H9 (cell line): ENCODE measurements at regions not wholly inside any gene's neighbourhood (a gene's known extent, or its start where the extent isn't known, plus 50 kb on each side); places are given as distances from the start of the nearest gene placed in this dataset.

ENCODE experiments used
- DNase-seq: peaks from one replicate; pipeline ENCODE4 v3.0.0-alpha.2; 2017
- H2AFZ ChIP-seq: one replicate; pipeline ENCODE4 v1.6.1; 2013; ENCODE audit warnings: mild to moderate bottlenecking, low read length, control low read depth, moderate library complexity
- H2AK5ac ChIP-seq: 2 replicates; pipeline ENCODE4 v1.6.1; 2013; ENCODE audit warnings: low read length, control low read depth, mixed read lengths; ENCODE audit not compliant: insufficient read length
- H2BK120ac ChIP-seq: one replicate; pipeline ENCODE4 v1.6.1; 2013; ENCODE audit warnings: low read depth, mild to moderate bottlenecking, low read length, control low read depth, inconsistent platforms; ENCODE audit not compliant: poor library complexity, severe bottlenecking
- H2BK12ac ChIP-seq: 2 replicates; pipeline ENCODE4 v1.6.1; 2013; ENCODE audit warnings: low read length, control low read depth, mixed read lengths, low read depth; ENCODE audit not compliant: insufficient read length
- H2BK15ac ChIP-seq: 2 replicates; pipeline ENCODE4 v1.6.1; 2013; ENCODE audit warnings: low read depth, low read length, control low read depth
- H2BK20ac ChIP-seq: one replicate; pipeline ENCODE4 v1.6.1; 2013; ENCODE audit warnings: low read depth, mild to moderate bottlenecking, low read length, control low read depth, inconsistent platforms; ENCODE audit not compliant: poor library complexity, severe bottlenecking
- H2BK5ac ChIP-seq: 2 replicates; pipeline ENCODE4 v1.6.1; 2013; ENCODE audit warnings: low read length, control low read depth, mixed read lengths; ENCODE audit not compliant: insufficient read length
- H3K14ac ChIP-seq: 2 replicates; pipeline ENCODE4 v1.6.1; 2013; ENCODE audit warnings: low read length, control low read depth; ENCODE audit not compliant: insufficient read depth
- H3K18ac ChIP-seq: 2 replicates; pipeline ENCODE4 v1.6.1; 2013; ENCODE audit warnings: low read depth, mild to moderate bottlenecking, mixed read lengths, low read length, control low read depth; ENCODE audit not compliant: insufficient read length
- H3K23ac ChIP-seq: 2 replicates; pipeline ENCODE4 v1.6.1; 2013; ENCODE audit warnings: low read length, control low read depth, mixed read lengths, low read depth; ENCODE audit not compliant: insufficient read length
- H3K23me2 ChIP-seq: 2 replicates; pipeline ENCODE4 v1.6.1; 2013; ENCODE audit warnings: low read depth, mild to moderate bottlenecking, mixed read lengths, low read length, control low read depth; ENCODE audit not compliant: insufficient read length, poor library complexity, severe bottlenecking
- H3K27ac ChIP-seq: 2 replicates; pipeline ENCODE4 v1.5.1; 2013; ENCODE audit warnings: low read length, control low read depth, mixed read lengths, low read depth; ENCODE audit not compliant: insufficient read length
- H3K27me3 ChIP-seq: 2 replicates; pipeline ENCODE4 v1.6.1; 2013; ENCODE audit warnings: low read length, control low read depth, inconsistent platforms; ENCODE audit not compliant: insufficient read depth
- H3K4ac ChIP-seq: 2 replicates; pipeline ENCODE4 v1.6.1; 2013; ENCODE audit warnings: low read depth, mild to moderate bottlenecking, control low read depth, inconsistent platforms, low read length, moderate library complexity
- H3K4me1 ChIP-seq: 2 replicates; pipeline ENCODE4 v1.6.1; 2013; ENCODE audit warnings: low read length, control low read depth, inconsistent platforms; ENCODE audit not compliant: insufficient read depth
- H3K4me2 ChIP-seq: 2 replicates; pipeline ENCODE4 v1.6.1; 2013; ENCODE audit warnings: low read length, control low read depth, mixed read lengths; ENCODE audit not compliant: insufficient read length, insufficient read depth
- H3K56ac ChIP-seq: 2 replicates; pipeline ENCODE4 v1.6.1; 2013; ENCODE audit warnings: low read depth, mild to moderate bottlenecking, mixed read lengths, low read length, control low read depth; ENCODE audit not compliant: insufficient read length
- H3K79me1 ChIP-seq: 2 replicates; pipeline ENCODE4 v1.6.1; 2013; ENCODE audit warnings: low read depth, mild to moderate bottlenecking, moderate library complexity, low read length, control low read depth, inconsistent platforms; ENCODE audit not compliant: insufficient read depth, poor library complexity, severe bottlenecking
- H3K79me2 ChIP-seq: 2 replicates; pipeline ENCODE4 v1.6.1; 2013; ENCODE audit warnings: low read length, control low read depth, inconsistent platforms; ENCODE audit not compliant: insufficient read depth
- H3K9ac ChIP-seq: 2 replicates; pipeline ENCODE4 v1.6.1; 2013; ENCODE audit warnings: low read length, control low read depth, mixed read lengths; ENCODE audit not compliant: insufficient read length; ENCODE audit errors: extremely low read depth
- H3K9me3 ChIP-seq: one replicate; pipeline ENCODE4 v1.6.1; 2013; ENCODE audit warnings: low read depth, low read length, inconsistent platforms; ENCODE audit not compliant: control insufficient read depth
- H3T11ph ChIP-seq: one replicate; pipeline ENCODE4 v1.6.1; 2013; ENCODE audit warnings: mild to moderate bottlenecking, low read length, control low read depth, inconsistent platforms
- H4K20me1 ChIP-seq: one replicate; pipeline ENCODE4 v1.6.1; 2013; ENCODE audit not compliant: control insufficient read depth, insufficient read length, insufficient read depth
- H4K5ac ChIP-seq: 2 replicates; pipeline ENCODE4 v1.6.1; 2013; ENCODE audit warnings: low read depth, mild to moderate bottlenecking, mixed read lengths, low read length, control low read depth; ENCODE audit not compliant: insufficient read length
- H4K8ac ChIP-seq: replicated peaks from 2 replicates; pipeline ENCODE4 v1.6.1; 2013; ENCODE audit warnings: low read length, control low read depth, mixed read lengths, low read depth; ENCODE audit not compliant: insufficient read length
- H4K91ac ChIP-seq: 2 replicates; pipeline ENCODE4 v1.6.1; 2013; ENCODE audit warnings: low read depth, mild to moderate bottlenecking, moderate library complexity, mixed read lengths, low read length, control low read depth; ENCODE audit not compliant: insufficient read length
- H3K27ac Mint-ChIP-seq, 3 experiments: 2 replicates in 2 of 3; 3 replicates in 1 of 3; pipeline ENCODE4 v1.8.0; 2020 to 2021; ENCODE audit warnings: mixed read lengths in 3 of 3, mild to moderate bottlenecking in 1 of 3, moderate library complexity in 1 of 3
- H3K27me3 Mint-ChIP-seq: 2 replicates; pipeline ENCODE4 v1.8.0; 2021; ENCODE audit warnings: low read depth, mild to moderate bottlenecking, moderate library complexity, mixed read lengths
- H3K36me3 Mint-ChIP-seq, 3 experiments: 2 replicates in 2 of 3; 3 replicates in 1 of 3; pipeline ENCODE4 v1.8.0; 2020 to 2021; ENCODE audit warnings: low read depth in 3 of 3, mixed read lengths in 3 of 3; ENCODE audit not compliant: insufficient read depth in 1 of 3
- H3K4me1 Mint-ChIP-seq, 2 experiments: 2 replicates each; pipeline ENCODE4 v1.8.0; 2020; ENCODE audit warnings: mixed read lengths in 2 of 2
- H3K4me3 Mint-ChIP-seq, 2 experiments: 2 replicates in 1 of 2; 3 replicates in 1 of 2; pipeline ENCODE4 v1.8.0; 2020 to 2021; ENCODE audit warnings: mild to moderate bottlenecking in 2 of 2, mixed read lengths in 2 of 2, moderate library complexity in 1 of 2
- H3K9me3 Mint-ChIP-seq, 2 experiments: 2 replicates in 1 of 2; 3 replicates in 1 of 2; pipeline ENCODE4 v1.8.0; 2020; ENCODE audit warnings: mild to moderate bottlenecking in 2 of 2, mixed read lengths in 2 of 2, moderate library complexity in 1 of 2
- CTCF ChIP-seq: fragments of 200-600 bp; sonication (generic); conservative IDR thresholded peaks from 3 replicates; pipeline ENCODE4 v1.8.0; 2021; ENCODE audit warnings: antibody characterized with exemption, mild to moderate bottlenecking

GRCh38 chr11:112388496-112388895 lies 127.8 kb upstream of the PLET1 start:
- Histone ChIP-seq H2BK15ac (no peak overlapping the region), H3K23ac (no peak overlapping the region), H3K9me3 (no peaks in the 10 kb centered on the region), H2BK12ac (no peak overlapping the region), H3K27ac (no peak overlapping the region), H4K5ac (no peak overlapping the region), H3T11ph (no peak overlapping the region), H3K4ac (no peak overlapping the region), H2AFZ (no peak overlapping the region), H3K56ac (no peak overlapping the region), H3K4me1 (no peaks in the 10 kb centered on the region), H2AK5ac (no peak overlapping the region), H3K4me2 (no peak overlapping the region), H3K79me2 (no peaks in the 10 kb centered on the region), H3K23me2 (no peaks in the 10 kb centered on the region), H2BK20ac (no peak overlapping the region), H3K9ac (no peak overlapping the region), H3K79me1 (no peaks in the 10 kb centered on the region), H2BK5ac (no peak overlapping the region), H3K14ac (no peak overlapping the region), H3K27me3 (no peaks in the 10 kb centered on the region), H2BK120ac (no peak overlapping the region), H3K18ac (no peak overlapping the region), H4K20me1 (no peaks in the 10 kb centered on the region), H4K91ac (no peak overlapping the region), H4K8ac (no peak overlapping the region)
- TF ChIP-seq CTCF, result no peak
- Mint-ChIP-seq H3K36me3 (peaks cover 8 to 20% (median 8%) of the 10 kb centered on the region in 3 experiments; a peak in 6 of 7 replicates), H3K9me3 (peaks cover 16 to 21% of the 10 kb centered on the region in 2 experiments; a peak in 4 of 5 replicates), H3K4me3 (no peak overlapping the region), H3K27ac (no peak overlapping the region), H3K27me3 (peaks cover 5% of the 10 kb centered on the region), H3K4me1 (no peaks in the 10 kb centered on the region)
- DNase-seq, result no peak
